Mucosa of rectum (tissue), 2 donors: ENCODE measurements at regions not wholly inside any gene's neighbourhood (a gene's known extent, or its start where the extent isn't known, plus 50 kb on each side); places are given as distances from the start of the nearest gene placed in this dataset.
"Not testable (repeated sequence)": the region's sequence is repeated elsewhere in the genome, so short reads cannot be mapped to it uniquely, and the experiment has no call there.

ENCODE experiments used
- H3K27ac ChIP-seq, 2 donors: one replicate each; pipeline ENCODE4 v1.7.0; 2013; ENCODE audit warnings: inconsistent platforms in 2 of 2, low read depth in 2 of 2, low read length in 2 of 2
- H3K27me3 ChIP-seq, 2 donors: one replicate each; pipeline ENCODE4 v1.7.0; 2013; ENCODE audit warnings: low read length in 2 of 2; ENCODE audit not compliant: control insufficient read depth in 2 of 2, insufficient read depth in 2 of 2
- H3K36me3 ChIP-seq, 2 donors: one replicate each; pipeline ENCODE4 v1.7.0; 2013; ENCODE audit warnings: low read length in 2 of 2; ENCODE audit not compliant: control insufficient read depth in 2 of 2, insufficient read depth in 2 of 2
- H3K4me1 ChIP-seq, 2 donors: one replicate each; pipeline ENCODE4 v1.7.0; 2013; ENCODE audit warnings: low read length in 2 of 2, mild to moderate bottlenecking in 1 of 2; ENCODE audit not compliant: control insufficient read depth in 2 of 2, insufficient read depth in 2 of 2
- H3K4me3 ChIP-seq, 2 donors: one replicate each; pipeline ENCODE4 v1.7.0; 2013; ENCODE audit warnings: low read length in 2 of 2
- H3K9ac ChIP-seq, 2 donors: one replicate each; pipeline ENCODE4 v1.7.0; 2013; ENCODE audit warnings: low read length in 2 of 2, low read depth in 1 of 2, mild to moderate bottlenecking in 1 of 2
- H3K9me3 ChIP-seq, 2 donors: one replicate each; pipeline ENCODE4 v1.7.0; 2013; ENCODE audit warnings: low read length in 2 of 2; ENCODE audit not compliant: control insufficient read depth in 2 of 2
- donor health status: healthy.
- donor health status: Normal muscosa, but diverticular disease.

DNA sequence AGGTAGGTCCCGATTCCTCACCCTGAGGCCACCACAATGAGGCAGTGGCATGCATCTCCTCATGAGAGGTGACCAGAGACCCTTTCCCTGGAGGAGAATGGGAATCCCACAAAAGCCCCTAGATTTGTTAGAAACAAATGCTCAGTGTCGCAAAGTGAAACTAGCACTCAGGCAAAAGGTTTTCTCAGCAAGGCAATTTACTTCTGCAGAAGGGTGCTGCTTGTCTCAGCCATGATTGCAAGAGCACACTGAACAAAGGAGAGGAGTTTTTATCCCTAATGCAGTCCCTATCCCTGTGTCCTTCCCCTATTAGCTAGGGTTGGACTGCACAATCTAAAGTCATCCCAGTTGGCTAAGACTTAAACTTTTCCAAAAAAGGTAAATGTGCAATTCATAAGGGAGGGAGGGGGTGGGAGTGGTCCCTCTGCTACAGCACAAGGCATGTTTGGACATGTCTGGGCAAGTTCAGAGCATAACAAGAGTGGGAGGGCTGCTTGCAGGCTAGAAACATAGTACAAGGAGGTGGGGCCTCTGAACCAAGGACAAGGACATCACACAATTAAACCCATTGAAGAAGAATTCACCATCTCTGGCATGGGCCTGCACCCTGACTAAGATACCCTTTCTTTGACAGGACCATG, 185.3 kb downstream of the CCNG2 start:
- no peaks in the 10 kb centered on the region for H3K36me3 ChIP-seq
- peaks cover 0 to 5% of the 10 kb centered on the region in 2 donors for H3K4me1 ChIP-seq
- no peak overlapping the region for H3K27ac ChIP-seq
- no peaks in the 10 kb centered on the region for H3K27me3 ChIP-seq
- peaks cover 5 to 8% of the 10 kb centered on the region in 2 donors for H3K9me3 ChIP-seq
- no peak overlapping the region for H3K4me3 ChIP-seq
- H3K9ac ChIP-seq, result no peak overlapping the region

DNA sequence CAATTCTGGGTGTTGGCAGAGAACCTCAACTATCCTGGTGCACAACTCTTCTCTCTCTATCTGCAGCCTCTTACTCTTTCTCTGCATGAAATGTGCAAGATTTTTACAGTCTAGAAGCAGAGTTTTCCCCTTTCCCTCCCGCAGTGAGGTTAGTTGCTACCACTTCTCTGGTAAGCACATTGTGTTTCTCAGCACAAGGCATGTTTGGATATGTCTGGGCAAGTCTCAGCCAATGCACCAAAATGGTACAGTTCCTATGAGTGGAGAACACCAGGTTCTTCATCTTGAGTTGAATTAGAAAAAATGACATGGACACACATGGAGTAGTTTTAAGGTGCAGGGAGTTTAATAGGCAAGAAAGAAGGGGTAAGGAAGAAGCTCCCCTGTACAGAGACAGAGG, 187.0 kb downstream of the CCNG2 start:
- Histone ChIP-seq H3K27me3 (no peaks in the 10 kb centered on the region), H3K4me1 (peaks cover 0 to 6% of the 10 kb centered on the region in 2 donors), H3K4me3 (no peak overlapping the region), H3K27ac (no peak overlapping the region), H3K9me3 (peaks cover 5 to 8% of the 10 kb centered on the region in 2 donors), H3K9ac (no peak overlapping the region), H3K36me3 (no peaks in the 10 kb centered on the region)

DNA sequence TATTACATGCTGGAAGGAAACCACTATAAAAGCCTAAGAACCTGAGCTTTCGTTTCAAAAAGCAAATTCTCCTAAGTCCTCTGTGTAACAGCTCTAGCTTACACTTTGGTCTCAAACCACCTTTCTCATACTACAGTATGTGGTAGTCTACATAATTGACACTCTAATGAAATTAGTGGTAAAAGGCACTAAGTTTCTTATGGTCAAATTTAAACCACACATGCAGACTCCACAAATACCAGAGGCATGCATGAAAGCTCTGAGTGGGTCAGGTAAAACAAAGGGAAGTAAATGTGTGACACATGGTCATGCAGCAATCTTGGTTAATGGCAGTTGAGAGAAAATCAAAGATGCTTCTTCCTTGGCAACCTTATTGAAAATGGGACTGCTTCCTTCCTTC, 187.8 kb downstream of the CCNG2 start:
- Histone ChIP-seq H3K9me3 (peaks cover 5 to 8% of the 10 kb centered on the region in 2 donors), H3K9ac (no peak overlapping the region), H3K27ac (no peak overlapping the region), H3K27me3 (no peaks in the 10 kb centered on the region), H3K4me1 (peaks cover 0 to 6% of the 10 kb centered on the region in 2 donors), H3K36me3 (no peaks in the 10 kb centered on the region), H3K4me3 (no peak overlapping the region)

DNA sequence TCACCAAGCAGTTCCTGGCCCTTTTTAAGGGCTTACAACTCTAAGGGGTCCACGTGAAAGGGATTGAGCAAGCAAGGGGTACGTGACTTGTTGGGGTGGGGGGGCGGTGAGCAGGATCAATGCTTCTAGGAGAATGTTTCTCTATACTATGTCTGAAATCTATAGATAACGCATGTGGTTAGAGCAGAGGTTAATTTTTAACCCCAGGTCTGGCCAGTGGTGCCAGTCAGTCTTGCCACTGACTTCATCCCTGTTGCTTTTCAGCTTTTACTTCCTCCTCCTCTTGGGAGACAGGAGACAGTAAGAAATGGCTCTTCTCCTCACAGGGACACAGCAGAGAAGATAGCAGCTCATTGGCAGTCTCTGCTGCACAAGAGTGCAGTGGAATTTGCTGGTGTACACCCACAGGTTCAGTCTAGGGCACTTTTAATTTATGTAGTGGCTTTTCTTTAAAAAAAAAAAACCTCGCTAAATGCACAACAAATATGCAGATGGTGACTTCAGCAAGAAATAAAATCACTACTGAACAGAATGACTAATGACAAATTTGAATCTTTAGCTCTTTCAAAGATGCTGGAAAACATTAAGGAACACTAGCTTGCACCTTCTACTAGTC, 190.5 kb downstream of the CCNG2 start:
- Histone ChIP-seq H3K27me3 (no peaks in the 10 kb centered on the region), H3K36me3 (no peaks in the 10 kb centered on the region), H3K4me1 (peaks cover 0 to 6% of the 10 kb centered on the region in 2 donors), H3K27ac (peak overlapping the region; percentile 12 to 24), H3K9me3 (peaks cover 0 to 2% of the 10 kb centered on the region in 2 donors), H3K9ac (no peak overlapping the region), H3K4me3 (no peak overlapping the region)

DNA sequence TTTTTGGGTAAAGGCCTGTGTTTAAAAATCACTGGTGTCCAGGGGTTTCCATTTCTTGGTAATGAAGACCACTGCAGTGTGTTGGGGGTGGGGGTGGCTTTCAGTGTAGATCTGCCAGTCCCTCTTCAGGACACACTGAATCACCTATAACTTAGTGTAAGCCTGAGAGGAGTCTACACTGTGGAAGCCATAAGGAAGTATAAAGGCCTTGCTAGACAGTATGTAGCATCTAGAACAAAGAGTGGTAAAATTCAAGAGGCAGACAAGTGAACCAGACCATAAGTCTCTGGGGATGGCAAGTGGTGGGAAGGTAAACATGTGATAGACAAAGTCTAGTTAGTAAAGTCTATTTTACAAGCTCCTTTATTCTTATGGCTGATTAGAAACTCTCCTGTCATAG, 191.8 kb downstream of the CCNG2 start:
- Histone ChIP-seq H3K27ac (no peak overlapping the region), H3K4me1 (peaks cover 0 to 6% of the 10 kb centered on the region in 2 donors), H3K9ac (no peak overlapping the region), H3K36me3 (no peaks in the 10 kb centered on the region), H3K4me3 (no peak overlapping the region), H3K9me3 (no peaks in the 10 kb centered on the region), H3K27me3 (no peaks in the 10 kb centered on the region)

DNA sequence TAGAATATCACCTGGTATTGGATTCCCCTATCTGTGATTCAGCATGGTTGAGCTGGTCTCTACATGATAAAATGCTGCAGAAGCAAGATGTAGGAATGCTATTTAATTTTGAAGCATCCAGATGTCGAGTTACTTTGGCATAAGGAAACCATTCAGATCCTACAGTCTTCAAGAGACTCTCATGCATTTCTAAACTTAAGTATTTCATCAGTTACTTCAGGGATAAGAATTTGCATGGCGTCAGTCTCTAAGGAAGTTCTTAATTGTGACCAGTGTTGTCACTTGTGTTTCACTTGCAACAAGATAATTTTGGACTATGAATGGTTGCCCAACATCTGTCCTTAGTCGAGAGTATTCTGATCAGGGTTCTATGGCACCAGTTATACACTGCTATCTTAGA, 192.4 kb downstream of the CCNG2 start:
- Histone ChIP-seq H3K4me1 (peaks cover 0 to 6% of the 10 kb centered on the region in 2 donors), H3K9me3 (no peaks in the 10 kb centered on the region), H3K9ac (no peak overlapping the region), H3K36me3 (no peaks in the 10 kb centered on the region), H3K27me3 (no peaks in the 10 kb centered on the region), H3K4me3 (no peak overlapping the region), H3K27ac (no peak overlapping the region)

DNA sequence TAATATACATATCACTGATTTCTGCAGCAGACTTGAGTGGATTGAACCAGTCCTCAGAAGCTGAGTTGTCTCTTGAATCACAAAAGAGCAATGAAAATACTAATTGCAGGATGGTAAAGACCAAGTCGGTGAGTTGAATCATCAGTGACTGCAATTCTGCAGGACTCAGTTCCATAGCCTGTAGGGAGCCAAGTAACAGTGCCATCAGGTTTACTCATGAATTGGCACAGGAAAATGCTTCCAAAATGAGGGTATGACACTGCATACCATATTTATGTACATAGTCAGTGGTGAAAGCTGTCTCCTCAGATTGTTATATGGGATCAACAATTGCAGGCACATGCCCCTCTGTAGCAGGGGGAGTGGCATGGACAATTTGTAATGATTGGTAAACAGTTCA, 192.8 kb downstream of the CCNG2 start:
- H3K4me3 ChIP-seq, result no peak overlapping the region
- H3K4me1 ChIP-seq, result peaks cover 0 to 6% of the 10 kb centered on the region in 2 donors
- no peak overlapping the region for H3K9ac ChIP-seq
- H3K27ac ChIP-seq, result no peak overlapping the region
- H3K36me3 ChIP-seq, result no peaks in the 10 kb centered on the region
- H3K9me3 ChIP-seq, result no peaks in the 10 kb centered on the region
- H3K27me3 ChIP-seq, result no peaks in the 10 kb centered on the region

DNA sequence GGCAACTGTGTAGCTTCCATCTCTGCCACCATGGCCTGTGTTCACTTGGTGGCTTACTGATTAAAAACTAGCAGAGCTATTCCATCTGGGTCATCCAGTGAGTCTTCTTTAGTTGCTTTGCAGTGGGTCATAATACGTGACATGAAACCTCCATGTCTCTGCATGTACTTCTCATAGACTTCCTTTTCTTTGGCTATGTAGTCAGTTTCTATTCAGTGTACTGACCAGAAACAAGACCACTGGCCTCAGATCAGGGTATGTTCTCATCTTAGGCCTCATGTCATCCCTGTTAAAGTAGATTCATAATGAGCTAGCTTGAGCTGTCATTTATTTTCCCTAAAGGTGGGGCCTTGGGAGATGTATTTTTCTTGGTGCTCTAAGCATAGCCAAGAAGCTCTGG, 195.2 kb downstream of the CCNG2 start:
- H3K4me3 ChIP-seq, result no peak overlapping the region
- no peak overlapping the region for H3K9ac ChIP-seq
- peaks cover 0 to 2% of the 10 kb centered on the region in 2 donors for H3K4me1 ChIP-seq
- H3K36me3 ChIP-seq, result no peaks in the 10 kb centered on the region
- no peaks in the 10 kb centered on the region for H3K9me3 ChIP-seq
- no peak overlapping the region for H3K27ac ChIP-seq
- no peaks in the 10 kb centered on the region for H3K27me3 ChIP-seq

DNA sequence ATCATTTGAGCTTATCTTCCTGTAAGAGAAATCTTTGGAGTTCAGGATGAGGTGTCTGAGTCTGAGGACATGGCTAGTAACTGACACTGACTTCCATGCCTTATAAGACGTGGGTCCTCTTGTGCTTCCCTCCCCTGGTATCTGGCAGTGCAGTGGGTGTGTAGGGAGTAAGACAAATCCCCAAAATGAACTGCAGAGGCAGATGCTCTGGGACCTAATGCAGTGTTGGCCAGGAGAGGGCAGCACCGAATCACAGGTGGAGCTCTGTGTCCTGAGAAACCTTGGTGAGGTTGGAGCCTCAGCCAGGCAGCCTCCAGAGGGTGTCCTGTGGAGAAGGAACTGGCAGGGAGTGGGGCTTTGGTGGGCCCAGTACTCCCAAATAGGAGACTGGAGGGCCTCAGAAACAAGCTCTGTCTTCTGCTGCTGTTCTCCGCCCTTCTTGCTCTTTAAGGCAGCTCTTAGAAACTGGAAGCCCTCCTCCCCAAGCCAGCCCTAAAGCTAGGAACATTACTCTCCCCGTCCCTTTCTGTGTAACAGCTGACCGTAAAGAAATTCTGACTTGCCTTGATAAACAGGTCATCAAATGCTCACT, 196.8 kb downstream of the CCNG2 start:
- H3K36me3 ChIP-seq, H3K4me1 ChIP-seq, H3K9ac ChIP-seq, H3K9me3 ChIP-seq, H3K27me3 ChIP-seq, H3K4me3 ChIP-seq, H3K27ac ChIP-seq: not testable (repeated sequence)

DNA sequence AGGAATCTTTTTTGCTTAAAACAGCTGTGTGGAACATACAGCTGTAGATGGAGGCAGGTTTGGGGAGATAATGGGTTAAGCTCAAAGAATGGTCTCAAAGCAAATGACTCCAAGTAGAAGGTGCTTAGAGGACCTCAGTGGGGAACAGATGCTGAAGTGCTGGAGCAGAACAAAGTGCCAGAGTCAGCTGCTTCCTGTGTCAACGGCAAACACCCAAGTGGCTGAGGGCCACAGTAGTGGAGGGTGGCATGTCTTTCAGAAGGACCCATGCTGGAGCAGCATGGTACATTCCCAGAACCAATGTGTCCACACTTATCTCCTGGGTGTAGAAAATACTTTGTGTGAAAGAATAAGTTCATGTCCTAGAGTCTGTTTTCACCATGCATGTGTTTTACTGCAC, 197.5 kb downstream of the CCNG2 start:
- Histone ChIP-seq H3K4me3 (no peak overlapping the region), H3K27me3 (no peaks in the 10 kb centered on the region), H3K36me3 (no peaks in the 10 kb centered on the region), H3K27ac (no peak overlapping the region), H3K9ac (no peak overlapping the region), H3K4me1 (no peaks in the 10 kb centered on the region), H3K9me3 (no peaks in the 10 kb centered on the region)
